GM21390 (cell line): ENCODE measurements at regions not wholly inside any gene's neighbourhood (a gene's known extent, or its start where the extent isn't known, plus 50 kb on each side); places are given as distances from the start of the nearest gene placed in this dataset.
"Not testable (repeated sequence)": the region's sequence is repeated elsewhere in the genome, so short reads cannot be mapped to it uniquely, and the experiment has no call there.

ENCODE experiments used
- ATAC-seq: cut with Tn5 transposase; IDR thresholded peaks from one replicate; pipeline ENCODE4 v1.9.1; 2021; ENCODE audit not compliant: unreplicated experiment

DNA sequence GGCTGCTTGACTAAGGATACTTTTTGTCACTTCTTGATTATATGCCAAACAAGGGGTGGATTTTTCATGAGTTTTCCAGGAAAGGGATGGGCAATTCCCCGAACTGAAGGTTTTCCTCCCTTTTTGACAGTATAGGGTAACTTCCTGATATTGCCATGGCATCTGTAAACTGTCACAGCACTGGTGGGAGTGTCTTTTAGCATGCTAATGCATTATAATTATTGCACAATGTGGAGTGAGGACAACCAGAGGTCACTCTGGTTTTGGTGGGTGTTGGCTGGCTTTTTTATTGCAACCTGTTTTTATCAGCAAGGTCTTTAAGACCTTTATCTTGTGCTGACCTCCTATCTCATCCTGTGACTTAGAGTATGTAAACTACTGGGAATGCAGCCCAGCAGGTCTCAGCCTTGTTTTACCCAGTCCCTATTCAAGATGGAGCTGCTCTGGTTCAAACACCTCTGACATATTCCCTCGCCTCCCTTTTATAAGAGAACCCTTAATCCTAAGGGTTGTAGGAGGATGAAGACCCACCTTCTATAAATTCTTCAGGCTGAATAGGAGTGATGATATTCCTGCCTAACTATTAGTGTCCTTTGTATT is 471.2 kb downstream of the ATP23 start:
- ATAC-seq, result no peak

DNA sequence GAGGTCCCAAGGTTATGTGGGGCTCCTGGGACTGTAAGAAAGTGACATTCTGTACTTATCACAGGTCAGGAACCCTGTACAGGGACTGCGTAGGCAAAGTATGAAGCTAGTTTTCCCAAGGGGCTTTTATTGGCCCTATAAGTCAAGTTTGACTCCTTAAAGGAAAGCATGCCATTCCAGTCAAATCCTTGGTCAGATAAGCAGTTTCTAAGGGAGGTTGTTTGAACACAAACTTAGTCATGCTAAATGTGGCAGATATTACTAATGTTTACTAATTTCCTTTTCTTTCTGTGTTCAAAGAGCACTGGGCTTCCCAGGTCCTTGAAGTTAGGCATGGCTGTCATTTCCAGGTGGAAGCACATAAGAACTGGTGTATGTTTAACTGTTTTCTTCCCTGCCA is 472.4 kb downstream of the ATP23 start:
- ATAC-seq, result no peak

DNA sequence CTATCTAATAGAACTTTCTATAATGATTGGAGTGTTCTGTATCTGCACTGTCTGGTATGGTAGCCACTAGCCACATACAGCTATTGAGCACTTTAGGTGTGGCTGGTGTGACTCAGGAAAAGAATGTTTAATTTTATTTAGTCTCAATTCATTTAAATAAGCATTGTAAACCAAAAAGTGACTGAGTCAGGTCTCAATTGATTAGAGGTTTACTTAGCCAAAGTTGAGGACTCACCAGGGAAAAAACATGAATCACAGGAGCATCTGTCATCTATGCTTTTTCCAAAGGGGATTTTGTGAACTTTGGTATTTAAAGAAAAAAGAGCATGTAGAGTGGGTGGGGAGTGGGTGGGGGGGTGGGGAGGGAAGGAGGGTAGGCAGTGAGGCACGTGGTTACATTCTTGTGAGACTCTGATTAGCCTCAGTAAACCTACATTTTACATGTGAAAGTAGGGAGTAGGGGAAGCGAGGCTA is 473.1 kb downstream of the ATP23 start:
- ATAC-seq, result no peak

DNA sequence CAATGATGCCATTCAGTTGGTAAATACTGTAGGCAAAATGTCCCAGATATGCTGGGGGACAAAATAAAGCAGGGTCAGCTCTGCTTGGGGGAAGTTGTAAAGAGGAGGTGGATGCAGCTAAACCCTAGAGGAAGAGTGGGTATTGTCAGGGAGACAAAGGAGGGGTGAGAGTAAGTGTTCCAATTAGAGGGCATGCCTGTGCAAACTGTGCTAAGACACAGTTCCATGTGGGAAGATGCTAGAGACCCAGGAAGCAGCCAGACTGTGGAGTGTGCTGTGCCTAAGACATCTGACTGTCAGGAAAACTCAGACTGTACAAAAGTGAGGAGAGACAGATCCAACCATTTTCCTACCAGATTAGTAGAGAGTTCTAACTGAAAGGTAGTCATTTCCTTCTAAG is 474.3 kb downstream of the ATP23 start:
- ATAC-seq, result no peak

DNA sequence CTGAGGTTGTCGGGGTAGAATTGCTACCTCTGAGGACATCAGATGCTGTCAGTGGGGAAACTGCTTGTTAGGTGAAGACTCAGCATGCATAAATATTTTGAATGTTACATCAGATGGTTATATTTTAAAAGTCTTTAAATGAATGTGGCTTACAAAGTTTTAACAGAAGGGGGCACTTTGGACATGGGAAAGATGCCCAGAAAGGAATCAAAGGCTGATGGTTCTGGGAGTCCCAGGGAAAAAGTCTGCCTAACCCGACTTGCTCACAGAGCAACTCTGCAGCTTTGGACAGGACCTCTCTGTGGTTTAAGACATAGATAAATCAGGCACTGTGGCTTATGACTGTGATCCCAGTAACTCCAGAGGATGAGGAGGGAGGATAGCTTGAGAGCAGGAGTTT is 474.9 kb downstream of the ATP23 start:
- ATAC-seq, result no peak

DNA sequence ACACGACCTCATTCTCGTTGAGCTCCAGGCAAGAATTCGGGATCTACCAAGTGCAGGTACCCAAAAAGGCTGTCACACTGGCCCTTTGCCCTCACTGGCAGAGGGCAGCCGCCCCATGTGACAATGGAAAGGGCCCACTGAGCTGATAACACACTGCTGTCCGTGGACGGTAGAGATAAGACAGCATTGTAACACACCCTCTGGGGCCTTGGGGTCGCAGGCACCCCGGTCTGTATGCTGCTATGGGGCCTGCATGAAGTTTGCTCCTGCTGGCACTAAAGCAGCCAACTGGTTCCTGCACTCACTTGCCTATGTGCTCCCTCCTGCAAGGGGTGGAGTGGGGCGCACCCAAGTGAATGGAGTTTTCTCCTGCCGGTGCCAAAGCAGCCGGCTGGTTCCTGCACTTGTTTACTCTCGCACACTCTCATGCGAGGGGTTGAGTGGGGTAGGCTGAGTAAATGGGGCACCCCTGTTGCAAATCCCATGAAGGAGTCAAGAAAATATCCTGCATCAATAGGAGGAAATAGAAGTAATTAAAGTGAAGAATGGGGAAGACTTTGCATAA is 477.9 kb downstream of the ATP23 start:
- no peak for ATAC-seq

DNA sequence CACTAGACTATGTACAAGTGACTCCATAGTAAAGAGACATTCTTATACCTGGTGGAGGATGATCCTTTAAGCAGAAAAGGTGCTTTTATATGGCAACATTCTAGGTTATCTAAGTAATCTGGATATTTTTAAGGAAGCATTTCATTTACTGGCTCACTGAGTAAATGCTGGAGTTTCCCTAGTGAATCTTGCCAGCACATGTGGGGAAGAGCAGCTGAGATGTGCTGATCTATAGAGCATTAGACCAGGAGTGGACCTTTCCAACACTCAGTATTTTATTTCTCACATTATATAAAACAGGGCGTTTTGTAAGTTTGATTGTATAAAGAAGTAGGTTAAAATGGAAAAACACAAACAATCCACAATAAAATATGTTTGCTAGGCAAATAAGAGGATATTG is 478.5 kb downstream of the ATP23 start:
- ATAC-seq, result no peak

DNA sequence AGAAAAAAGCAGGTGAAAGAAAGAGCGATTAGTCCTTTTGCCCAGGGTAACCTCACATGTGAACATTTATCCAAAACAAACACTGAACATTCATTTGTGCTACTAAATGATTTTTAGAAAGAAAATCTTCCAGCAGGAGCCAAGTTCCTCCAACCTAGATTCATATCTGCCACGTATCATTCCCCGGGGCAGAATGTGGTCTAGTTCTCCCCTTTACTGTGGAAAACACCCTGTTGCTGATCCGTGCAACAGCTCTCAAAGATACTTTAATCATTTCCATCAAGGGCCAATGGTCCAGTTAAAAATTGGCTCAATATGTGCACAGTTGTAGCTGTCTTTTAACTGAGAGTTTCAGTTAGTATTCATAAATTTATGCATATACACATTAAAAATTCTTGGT is 479.1 kb downstream of the ATP23 start:
- ATAC-seq, result no peak

DNA sequence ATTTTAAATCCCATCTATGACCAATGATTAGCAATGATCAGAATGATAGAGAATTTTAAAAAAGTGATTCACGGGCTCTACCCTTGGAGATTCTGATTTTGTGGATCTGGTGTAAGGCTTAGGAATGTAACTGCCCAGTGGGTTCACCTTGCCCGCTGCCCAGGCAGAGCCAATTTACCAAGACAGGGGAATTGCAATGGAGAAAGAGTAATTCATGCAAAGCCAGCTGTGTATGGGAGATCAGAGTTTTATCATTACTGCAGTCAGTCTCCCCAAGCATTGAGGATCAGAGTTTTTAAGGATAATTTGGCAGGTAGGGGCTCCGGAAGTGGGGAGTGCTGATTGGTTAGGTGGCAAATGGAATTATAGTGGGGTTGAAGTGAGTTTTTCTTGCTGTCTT is 480.6 kb downstream of the ATP23 start:
- no peak for ATAC-seq

DNA sequence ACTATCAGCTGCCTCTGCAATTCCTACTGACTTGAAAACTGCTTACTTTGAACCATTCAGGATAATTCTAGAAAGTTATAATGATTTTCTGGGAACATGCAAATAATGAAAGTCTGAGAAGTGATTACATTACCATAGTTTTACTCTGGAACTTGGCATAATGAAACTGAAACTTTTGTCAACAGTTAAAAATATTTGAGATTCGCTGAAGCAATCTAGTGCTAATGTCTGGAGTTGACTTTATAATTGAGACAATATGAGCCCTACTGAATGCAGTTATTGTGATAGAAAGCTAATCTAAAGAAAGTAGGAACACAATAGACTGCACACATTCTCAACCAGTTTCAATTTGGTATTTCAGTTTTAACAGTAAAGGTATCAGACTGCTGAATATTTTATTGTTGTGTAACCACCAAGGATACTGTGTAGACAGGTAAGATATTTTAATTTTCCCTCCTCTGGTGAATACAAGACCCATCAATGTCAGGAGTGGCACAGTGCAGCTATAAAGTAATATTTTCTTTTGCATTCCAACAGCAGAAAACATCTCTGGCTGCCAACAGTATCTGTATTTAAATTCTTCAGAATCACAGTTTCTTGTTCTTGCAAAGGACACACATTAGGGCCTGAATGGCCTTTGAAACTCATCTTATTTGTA is 483.5 kb downstream of the ATP23 start:
- ATAC-seq, result peak; percentile 29

DNA sequence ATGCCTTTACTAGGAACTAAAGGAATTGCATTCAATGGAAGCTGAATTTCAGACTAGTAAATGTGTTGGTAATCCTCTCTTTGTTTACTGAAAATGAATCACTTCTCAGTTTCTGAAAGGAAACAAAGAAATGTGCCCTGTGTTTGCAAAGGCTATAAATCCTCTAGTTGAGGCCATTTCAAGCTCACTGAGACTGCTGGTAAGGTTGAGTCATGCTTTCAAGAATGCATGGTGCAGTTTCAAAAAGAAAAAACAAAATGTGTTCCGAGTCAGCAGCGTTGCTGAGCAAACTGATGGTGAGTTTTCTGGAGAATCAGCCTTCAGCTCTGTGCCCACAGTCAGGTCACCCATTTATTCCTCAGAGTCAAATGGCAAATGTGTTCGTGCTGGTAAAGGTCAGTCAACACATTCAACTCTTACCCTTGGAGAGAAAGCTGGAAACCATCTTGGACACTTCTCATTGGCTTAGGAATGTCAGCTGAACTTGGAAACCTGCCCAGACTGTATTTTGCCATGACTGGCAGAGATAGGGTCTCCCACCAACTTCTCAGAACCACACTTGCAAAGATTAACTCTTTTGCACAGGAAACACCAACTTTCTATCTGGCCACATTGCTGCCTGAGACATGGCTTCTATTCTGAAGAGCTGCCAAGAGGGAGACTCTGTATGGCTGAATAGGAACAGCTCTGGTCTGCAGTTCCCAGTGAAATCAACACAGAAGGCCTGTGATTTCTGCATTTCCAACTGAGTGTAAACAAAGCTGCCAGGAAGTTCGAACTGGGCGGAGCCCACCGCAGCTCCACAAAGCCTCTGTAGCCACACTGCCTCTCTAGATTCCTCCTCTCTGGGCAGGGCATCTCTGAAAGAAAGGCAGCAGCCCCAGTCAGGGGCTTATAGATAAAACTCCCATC is 484.4 kb downstream of the ATP23 start:
- ATAC-seq, result peak; percentile 92

DNA sequence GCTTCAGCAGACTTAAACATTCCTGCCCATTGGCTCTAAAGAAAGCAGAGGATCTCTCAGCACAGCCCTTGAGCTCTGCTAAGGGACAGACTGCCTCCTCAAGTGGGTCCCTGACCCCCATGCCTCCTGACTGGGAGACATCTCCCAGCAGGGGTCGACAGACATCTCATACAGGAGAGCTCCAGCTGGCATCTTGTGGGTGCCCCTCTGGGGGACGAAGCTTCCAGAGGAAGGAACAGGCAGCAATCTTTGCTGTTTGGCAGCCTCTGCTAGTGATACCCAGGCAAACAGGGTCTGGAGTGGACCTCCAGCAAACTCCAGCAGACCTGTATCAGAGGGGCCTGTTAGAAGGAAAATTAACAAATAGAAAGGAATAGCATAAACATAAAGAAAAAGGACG is 485.1 kb downstream of the ATP23 start:
- not testable (repeated sequence) for ATAC-seq

DNA sequence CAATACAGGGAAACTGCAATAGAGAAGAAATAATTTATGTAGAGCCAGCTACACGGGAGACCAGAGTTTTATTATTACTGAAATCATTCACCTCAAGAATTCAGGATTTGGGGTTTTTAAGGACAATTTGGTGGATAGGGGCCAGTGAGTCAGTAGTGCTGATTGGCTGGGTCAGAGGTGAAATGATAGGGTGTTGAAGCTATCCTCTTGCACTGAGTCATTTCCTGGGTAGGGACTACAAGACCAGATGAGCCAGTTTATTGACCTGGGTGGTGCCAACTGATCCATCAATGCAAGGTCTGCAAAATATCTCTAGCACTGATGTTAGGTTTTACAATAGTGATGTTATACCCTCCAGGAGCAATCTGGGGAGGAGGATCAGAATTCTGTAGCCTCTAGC is 486.3 kb downstream of the LRIG3 start:
- ATAC-seq, result no peak

DNA sequence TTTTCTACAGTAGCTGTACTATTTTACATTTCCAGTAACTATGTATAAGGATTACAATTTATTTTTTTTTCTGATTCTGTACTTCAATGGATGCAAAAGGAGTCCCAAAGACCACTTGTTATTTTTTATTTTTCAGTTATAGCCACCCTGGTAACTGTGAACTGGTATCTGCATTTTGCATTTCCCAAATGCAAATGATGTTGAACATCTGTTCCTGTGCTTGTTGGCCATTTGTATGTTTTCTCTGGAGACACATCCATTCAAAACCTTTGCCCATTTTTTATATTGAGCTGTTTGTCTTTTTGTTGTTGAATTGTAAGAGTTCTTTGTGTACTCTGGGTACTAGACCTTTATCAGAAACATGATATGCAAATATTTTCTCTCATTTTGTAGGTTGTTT is 485.6 kb downstream of the LRIG3 start:
- no peak for ATAC-seq

DNA sequence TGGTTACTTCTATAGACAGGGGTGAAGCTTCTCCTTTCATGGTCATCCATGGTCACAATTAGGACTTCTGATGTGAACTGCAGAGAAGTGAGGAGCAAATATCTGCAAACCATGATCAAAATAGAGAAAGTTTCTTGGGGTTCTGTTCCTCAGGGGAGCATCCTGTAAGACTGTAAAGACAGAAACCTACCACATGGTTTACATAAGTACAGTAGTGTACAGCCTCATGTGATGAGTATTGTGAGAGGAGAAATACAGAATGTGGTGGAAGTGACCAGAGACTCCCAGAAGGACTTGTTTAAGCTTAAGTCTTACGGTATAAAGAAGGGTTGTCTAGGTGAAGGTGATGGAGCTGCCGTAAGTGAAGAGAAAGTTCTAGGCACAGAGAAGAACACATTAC is 484.7 kb downstream of the LRIG3 start:
- peak; percentile 76 for ATAC-seq

DNA sequence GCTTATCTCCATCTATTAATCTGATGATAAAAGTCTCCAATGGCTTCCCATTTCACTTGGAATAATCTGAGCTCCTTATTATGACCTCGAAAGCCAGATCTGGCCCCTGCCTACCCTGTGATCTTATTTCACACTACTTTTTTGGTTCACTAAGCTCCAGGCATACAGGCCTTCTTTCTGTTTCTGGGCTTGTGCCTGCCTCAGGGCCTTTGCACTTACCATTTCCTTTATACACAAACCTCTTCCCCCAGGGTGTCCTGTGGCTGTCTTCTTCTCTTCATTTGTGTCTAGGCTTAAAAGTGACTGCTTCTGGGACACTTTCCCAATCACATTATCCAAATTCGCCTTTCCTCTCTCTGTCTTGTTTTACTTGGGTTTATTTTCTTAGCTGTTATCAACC is 478.8 kb downstream of the LRIG3 start:
- no peak for ATAC-seq

DNA sequence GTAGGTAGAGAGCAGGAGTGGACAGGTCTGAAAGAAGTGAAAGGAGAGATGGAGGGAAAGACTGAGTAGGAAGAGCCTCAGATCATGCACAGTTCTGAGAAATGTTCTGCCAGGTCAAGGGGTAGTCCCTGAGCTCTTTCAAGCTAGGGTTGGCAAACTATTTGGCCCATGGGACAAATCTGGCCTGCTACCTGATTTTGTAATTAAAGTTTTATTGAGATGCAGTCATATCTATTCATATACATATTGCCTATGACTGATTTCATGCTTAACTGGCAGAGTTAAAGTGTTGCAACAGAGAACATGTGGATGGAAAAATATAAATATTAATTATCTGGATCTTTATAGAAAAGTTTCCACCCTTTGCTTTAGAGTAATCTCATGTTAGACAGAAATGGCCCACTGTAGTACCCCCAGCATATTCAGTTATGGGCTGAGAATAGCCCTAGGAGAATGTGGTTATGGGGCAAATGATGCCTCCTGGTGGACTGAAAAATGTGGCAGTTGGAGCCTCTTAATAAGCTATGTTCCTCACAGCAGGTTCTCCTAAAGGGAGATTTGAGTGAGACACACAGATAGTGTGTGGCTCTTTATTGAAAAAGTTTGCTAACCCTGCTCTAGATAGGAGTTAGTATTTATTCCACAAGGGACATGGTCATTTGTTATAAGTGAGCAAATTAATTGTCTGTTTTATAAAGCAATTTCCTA is 476.9 kb downstream of the LRIG3 start:
- peak; percentile 77 for ATAC-seq

DNA sequence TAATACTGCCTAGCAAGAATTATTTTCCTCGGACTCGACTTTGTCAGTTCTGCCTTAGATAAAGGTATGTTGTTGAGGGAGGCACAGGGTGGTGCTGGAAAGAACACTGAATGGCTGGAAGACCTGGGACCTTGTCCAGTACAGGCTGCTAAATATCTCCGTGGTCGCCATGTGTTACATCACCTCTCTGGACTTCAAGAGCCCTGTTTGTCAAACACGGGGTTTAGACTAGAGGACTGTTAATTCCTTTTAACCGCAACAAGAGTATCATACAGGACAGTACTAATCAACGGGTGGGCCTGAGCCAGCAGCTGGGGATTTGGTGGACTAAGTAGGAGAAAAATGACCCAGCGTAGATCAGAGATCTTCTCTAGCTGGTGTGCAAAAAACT is 476.3 kb downstream of the LRIG3 start:
- no peak for ATAC-seq

DNA sequence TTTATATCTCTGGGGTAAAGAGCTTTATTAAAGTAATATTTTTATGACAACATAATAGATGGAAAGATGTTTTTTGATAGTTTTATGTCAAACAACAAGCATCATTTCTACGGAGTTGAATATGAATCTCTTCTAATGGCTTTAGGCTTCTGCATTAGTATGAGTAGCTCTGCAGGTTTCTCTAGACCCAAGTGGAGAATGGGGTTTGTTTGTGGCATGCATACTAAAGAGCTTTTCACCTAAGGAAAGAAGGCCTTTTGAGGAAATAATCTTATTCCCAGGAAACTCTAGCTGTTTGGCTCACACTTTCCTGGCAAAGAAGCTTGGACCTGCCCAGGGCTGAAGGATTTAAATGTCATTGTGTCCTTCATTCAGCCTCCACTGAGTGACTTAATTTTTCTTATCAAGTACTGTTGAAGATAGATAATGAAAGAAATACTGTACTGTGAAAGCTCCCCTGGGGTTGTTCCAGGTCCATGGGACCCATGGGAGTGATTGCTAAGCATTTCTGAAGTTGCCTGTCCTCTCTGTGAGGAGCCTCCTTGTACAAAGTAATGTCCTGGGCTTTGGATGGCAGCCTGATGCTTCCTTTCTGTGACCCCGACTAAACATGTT is 469.3 kb downstream of the LRIG3 start:
- ATAC-seq, result no peak

DNA sequence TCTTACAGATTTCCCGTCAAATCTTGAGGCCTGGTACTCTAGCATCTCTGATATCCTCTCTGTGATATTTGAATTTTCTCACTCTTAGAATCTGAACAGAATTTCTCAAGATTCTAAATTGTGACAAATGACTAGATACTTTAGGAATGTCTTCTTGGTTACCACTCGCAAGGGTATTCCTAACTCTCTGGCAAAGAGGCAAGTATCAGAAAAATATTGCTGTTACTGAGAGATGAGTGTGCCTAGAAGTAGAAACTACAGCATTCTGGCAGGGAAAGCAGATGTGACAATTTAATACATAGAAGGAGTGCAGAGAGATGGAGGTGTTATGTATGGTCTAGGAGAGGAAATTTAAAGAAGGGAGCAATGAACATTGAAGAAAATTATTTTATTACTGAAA is 467.8 kb downstream of the LRIG3 start:
- ATAC-seq, result no peak

DNA sequence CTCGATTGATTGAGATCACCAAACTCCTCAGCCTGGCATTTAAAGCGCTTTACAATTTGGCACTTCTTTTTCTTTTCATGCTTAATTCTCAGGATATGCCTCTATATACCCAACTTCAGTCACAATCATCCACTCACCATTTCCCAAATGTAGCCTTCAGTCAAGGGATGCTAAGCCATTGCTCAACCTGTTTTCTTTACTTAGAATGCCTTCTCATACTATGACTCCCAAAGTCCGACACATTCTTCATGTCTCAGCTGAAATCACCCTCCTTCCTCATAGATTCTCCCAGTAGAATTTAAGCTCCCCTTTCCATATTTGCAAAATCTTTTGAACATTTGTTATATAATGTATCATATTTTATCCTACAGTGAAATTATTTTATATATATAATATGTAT is 467.0 kb downstream of the LRIG3 start:
- ATAC-seq, result no peak
